ENCODE measurements at regions not wholly inside any gene's neighbourhood (a gene's known extent, or its start where the extent isn't known, plus 50 kb on each side); places are given as distances from the start of the nearest gene placed in this dataset.

DNA sequence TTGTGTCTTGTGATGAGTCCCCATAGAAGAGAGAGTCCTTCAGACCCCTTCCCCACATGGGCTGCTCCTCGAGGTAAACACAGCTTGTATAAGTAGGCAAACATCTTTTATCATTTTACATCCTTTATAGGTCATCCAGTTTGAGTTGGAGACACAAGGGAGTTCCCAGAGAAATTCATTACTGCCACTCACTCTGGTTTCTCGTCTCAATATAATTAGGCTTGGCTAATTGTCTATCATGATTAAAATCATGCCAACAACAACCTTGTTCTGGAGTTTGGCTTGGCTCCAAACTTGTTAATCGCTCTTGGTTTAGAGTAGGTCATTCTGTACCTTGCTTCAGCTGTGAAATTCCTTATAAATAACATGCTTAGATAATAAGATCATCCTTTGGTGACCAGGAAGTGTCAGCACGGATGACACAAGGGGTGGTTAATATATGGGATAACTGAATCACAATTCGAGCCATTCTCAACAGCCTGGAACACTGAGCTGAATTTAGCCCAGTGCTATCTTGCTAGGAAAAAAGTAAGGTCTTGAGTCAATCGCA is 70.7 kb upstream of the DAB1 start:
- no peak for DNase-seq (ENCODE audit: low spot score)

DNA sequence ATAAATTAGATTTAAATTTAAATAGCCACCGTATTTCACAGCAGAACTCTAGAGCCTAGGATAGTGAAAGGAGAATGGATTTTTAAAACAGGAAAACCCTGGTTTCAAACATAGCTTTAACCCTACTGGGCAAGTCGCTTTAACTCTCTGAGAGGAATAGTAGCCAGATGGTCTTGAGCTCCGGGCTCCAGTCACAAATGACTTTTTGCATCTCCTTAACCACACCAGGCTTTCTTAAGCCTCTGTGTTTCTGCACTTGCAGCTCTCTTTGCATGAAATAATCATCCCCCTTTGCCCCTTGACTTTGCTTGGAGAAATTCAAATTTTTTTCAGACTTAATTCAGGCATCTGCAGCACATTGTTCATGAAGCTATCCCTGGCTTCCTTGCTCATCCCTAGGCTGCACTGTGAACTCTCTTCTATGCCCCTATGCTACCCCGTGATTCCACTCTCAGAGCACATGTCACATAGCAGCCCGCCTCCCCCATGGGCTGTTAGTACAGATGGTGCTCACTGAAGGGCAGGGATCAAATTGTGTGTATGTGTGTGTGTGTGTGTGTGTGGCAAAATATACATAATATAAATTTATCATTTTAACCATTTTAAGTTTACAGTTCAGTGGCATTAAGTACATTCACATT is 68.8 kb upstream of the DAB1 start:
- no peak for DNase-seq (ENCODE audit: low spot score)

DNA sequence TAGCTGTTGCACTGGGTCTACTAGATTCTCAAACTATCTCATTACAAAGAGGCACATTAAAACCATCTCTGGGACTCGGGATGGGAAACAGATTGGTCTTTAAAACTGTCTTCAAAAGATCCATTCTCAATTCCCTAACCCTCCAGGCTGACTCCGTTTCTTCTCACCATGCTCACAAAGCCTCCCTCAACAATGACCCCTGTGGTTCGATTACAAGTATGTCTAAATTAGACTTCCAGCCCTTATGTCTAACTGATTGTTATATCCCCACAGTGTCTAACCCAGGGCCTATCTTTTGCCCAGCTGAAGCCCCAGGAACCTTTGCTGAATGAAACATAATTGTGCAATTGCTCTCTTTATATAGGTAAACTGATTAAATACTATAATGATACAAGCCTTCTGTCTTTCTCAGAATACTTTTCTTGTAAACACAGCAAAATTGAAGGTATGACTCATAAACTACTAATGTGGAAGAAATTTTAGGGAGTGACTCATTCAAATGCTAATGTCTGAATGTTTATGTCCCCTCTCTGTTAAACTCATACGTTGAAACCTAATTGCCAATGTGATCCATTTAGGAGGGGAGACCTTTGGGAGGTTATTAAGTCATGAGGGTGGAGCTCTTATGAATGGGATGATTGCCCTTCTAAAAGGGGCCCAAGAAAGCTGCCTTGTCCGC is 65.6 kb upstream of the DAB1 start:
- peak; percentile 68 for DNase-seq (ENCODE audit: low spot score)

DNA sequence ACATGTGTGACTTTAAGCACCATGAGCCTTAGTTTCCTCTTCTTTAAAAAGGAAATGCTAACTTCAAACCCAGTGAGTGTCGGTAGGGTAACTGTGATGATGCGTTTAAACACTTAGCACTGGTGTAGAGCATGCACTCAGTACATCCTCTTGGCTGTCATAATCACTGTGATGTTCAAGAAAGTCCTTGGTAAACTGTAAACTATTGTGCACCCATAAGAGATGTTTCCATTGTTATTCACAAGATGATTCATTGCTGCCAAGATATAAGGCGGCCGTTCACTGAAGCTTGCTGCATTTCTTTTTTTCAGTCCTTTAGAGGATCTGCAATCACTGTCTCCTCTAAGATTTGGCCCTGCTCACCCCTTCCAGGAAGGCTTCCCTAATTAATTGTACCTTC is 61.8 kb upstream of the DAB1 start:
- DNase-seq (ENCODE audit: low spot score), result no peak

DNA sequence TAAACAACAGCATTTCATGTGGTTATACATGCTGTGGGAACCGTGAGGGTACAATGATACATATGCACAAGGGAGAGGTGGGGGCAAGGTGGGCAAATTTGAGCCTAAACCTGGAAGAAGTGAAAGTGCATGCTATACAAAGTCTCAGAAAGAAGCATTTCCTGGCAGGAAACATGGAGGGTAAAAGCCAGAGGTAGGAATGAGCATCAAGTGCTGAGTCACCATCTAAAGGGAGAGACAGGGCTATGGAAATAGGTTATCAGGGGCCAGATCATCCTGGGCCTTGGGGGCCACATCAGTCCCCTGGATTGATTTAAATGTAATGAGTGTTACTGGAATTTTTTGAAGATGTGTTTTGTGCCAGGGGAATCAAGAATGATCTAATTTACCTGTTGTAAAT is 60.1 kb upstream of the DAB1 start:
- DNase-seq (ENCODE audit: low spot score), result no peak

DNA sequence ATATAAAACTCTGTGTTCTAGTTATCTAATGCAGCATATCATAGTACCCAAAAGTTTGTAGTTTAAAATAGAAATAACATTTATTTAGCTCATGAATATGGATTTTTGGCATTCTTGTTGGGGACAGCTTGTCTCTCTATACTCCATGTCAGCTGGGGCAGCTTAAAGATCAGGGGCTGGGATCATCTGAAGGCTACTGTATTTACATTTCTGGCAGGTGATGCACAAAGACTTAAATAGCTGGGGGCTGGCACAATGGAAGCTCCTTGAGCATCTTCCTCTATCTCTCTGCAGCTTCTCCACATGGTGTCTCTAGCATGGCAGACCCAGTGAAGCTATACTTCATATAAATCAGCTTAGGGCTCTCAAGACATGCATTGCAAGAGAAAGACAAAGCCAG is 55.6 kb upstream of the DAB1 start:
- DNase-seq (ENCODE audit: low spot score), result no peak

DNA sequence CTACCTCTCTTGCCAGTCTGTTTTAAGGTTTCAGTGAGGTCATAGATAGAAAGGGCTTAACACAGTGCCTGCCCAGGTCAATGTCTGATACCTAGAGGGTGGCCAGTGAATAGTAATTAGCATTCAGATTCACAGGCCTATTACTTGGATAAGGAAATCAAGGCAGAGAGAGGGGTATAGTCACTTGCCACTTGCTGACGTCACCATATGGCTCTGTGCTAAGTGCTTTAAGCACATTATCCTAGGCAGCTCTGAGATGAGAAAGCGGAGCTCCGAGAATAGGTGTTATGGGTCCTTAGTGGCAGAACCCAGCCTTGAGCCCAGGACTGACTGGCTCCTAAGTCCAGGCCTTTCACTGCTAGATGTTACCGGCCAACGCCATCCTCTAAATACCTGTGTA is 51.5 kb upstream of the DAB1 start:
- no peak for DNase-seq (ENCODE audit: low spot score)

DNA sequence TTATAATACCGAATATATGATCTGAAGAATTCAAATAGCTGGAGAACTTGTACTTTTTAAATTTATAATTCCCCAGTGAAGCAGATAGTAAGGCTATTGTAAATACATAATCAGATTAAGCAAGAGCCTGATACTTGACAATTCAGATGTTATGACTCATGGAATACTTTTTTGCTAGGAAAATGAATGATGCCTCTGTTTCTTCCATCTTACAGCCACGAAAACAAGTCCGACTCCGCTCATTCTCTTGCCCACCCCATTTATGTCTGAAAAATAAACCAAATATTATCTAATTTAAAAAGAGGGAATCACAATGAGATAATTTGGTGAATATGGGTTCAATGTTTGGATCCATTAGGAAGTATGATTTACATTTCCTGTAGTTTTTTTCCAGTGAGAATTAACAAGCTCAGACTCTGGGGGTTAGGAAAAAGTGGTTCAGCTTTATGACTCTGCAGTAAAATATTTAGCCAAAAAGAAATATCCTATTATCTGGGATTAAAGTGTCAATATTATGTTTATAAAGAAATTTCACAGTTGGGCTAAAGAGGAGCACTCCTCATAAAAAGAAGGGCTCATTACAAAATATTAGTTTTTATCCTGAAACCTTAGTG is 50.4 kb upstream of the DAB1 start:
- no peak for DNase-seq (ENCODE audit: low spot score)
